OCI-LY7 (cell line): ENCODE measurements at regions not wholly inside any gene's neighbourhood (a gene's known extent, or its start where the extent isn't known, plus 50 kb on each side); places are given as distances from the start of the nearest gene placed in this dataset.

Source experiments
- CTCF ChIP-seq: fragments of 200-600 bp; sonication (generic); conservative IDR thresholded peaks from 2 replicates; pipeline ENCODE4 v1.5.1; 2014; ENCODE audit warnings: mild to moderate bottlenecking, antibody characterized with exemption, low read length, moderate library complexity, mixed read lengths
- EZH2phosphoT487 ChIP-seq: fragments of 200-600 bp; sonication (generic); IDR thresholded peaks from 2 replicates; pipeline ENCODE4 v1.6.1; 2018; ENCODE audit warnings: low read depth, borderline replicate concordance, mild to moderate bottlenecking, mixed run types, antibody characterized with exemption, low read length, moderate library complexity, mixed read lengths

DNA sequence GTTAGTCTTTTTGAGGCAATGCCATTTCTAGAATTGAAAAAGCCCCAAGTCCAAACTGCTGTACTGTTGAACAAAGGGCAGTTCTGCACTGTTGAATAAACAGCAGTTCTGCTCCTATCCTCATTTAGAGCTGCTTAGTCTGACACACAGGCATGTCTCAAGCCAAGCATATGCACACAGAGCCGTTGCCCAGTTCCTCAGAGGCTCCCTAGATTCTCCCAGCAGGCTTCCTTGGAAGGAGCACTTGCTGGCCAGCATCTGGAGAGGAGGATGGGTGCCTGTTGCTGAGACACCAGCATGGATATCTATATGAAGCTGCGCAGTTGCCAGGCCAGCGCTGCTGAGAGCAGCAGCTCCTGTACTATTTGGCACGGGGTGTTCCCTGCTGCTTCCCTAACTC, 138.3 kb upstream of the USP38 start:
- no peak for TF ChIP-seq CTCF
- TF ChIP-seq EZH2phosphoT487 = no peak
